Liver (tissue), 8 donors: ENCODE measurements at regions not wholly inside any gene's neighbourhood (a gene's known extent, or its start where the extent isn't known, plus 50 kb on each side); places are given as distances from the start of the nearest gene placed in this dataset.

Experiments used
- DNase-seq: peaks from one replicate; pipeline ENCODE4 v3.0.0-alpha.2; 2017; ENCODE audit warnings: low spot score
- H3K27ac ChIP-seq, 2 donors: one replicate each; pipeline ENCODE4 v1.7.0; 2013; ENCODE audit warnings: inconsistent platforms in 2 of 2, low read length in 2 of 2, control low read depth in 1 of 2, low read depth in 1 of 2, mild to moderate bottlenecking in 1 of 2
- H3K27me3 ChIP-seq, 4 donors: one replicate each; pipeline versions ENCODE4 v1.6.1 to v1.7.0; 2013; ENCODE audit warnings: low read length in 3 of 4, inconsistent platforms in 1 of 4, mild to moderate bottlenecking in 1 of 4, moderate library complexity in 1 of 4; ENCODE audit not compliant: control insufficient read depth in 4 of 4, insufficient read depth in 4 of 4
- H3K36me3 ChIP-seq, 4 donors: one replicate each; pipeline versions ENCODE4 v1.6.1 to v1.7.0; 2013; ENCODE audit warnings: low read length in 3 of 4, mild to moderate bottlenecking in 3 of 4, low read depth in 1 of 4, moderate library complexity in 1 of 4; ENCODE audit not compliant: control insufficient read depth in 4 of 4, insufficient read depth in 3 of 4
- H3K4me1 ChIP-seq, 4 donors: one replicate each; pipeline versions ENCODE4 v1.6.1 to v1.7.0; 2013; ENCODE audit warnings: low read length in 3 of 4, mild to moderate bottlenecking in 3 of 4, moderate library complexity in 1 of 4; ENCODE audit not compliant: control insufficient read depth in 4 of 4, insufficient read depth in 4 of 4
- H3K4me3 ChIP-seq, 3 donors: one replicate each; pipeline versions ENCODE4 v1.6.1 to v1.7.0; 2013; ENCODE audit warnings: low read length in 3 of 3, control low read depth in 1 of 3, low read depth in 1 of 3, mild to moderate bottlenecking in 1 of 3
- H3K9ac ChIP-seq, 2 donors: one replicate each; pipeline ENCODE4 v1.7.0; 2013; ENCODE audit warnings: low read length in 2 of 2, mild to moderate bottlenecking in 2 of 2, moderate library complexity in 2 of 2, control low read depth in 1 of 2, low read depth in 1 of 2
- H3K9me3 ChIP-seq, 4 donors: one replicate each; pipeline versions ENCODE4 v1.6.1 to v1.7.0; 2013; ENCODE audit warnings: low read length in 3 of 4; ENCODE audit not compliant: control insufficient read depth in 4 of 4
- FOXA1 ChIP-seq: IDR thresholded peaks from 2 replicates; pipeline ENCODE4 v1.6.1; 2016; ENCODE audit warnings: antibody characterized with exemption
- FOXA2 ChIP-seq: IDR thresholded peaks from 2 replicates; pipeline ENCODE4 v1.6.1; 2016; ENCODE audit warnings: antibody characterized with exemption
- GABPA ChIP-seq, 2 donors: IDR thresholded peaks in 1 of 2; conservative IDR thresholded peaks in 1 of 2; 2 replicates each; pipeline ENCODE4 v1.6.1; 2016; ENCODE audit warnings: antibody characterized with exemption in 2 of 2, mild to moderate bottlenecking in 1 of 2, moderate library complexity in 1 of 2
- HNF4A ChIP-seq, 2 donors: conservative IDR thresholded peaks; 2 replicates each; pipeline ENCODE4 v1.6.1; 2016; ENCODE audit warnings: antibody characterized with exemption in 2 of 2, mild to moderate bottlenecking in 2 of 2
- HNF4G ChIP-seq: IDR thresholded peaks from 2 replicates; pipeline ENCODE4 v1.6.1; 2016; ENCODE audit warnings: antibody characterized with exemption
- NR2F2 ChIP-seq: IDR thresholded peaks from 2 replicates; pipeline ENCODE4 v1.6.1; 2016; ENCODE audit warnings: antibody characterized with exemption
- RAD21 ChIP-seq, 2 donors: IDR thresholded peaks; 2 replicates each; pipeline ENCODE4 v1.6.1; 2016; ENCODE audit warnings: antibody characterized with exemption in 2 of 2, mild to moderate bottlenecking in 2 of 2
- RXRA ChIP-seq, 2 donors: IDR thresholded peaks; 2 replicates each; pipeline ENCODE4 v1.6.1; 2017 to 2018; ENCODE audit warnings: antibody characterized with exemption in 2 of 2, mild to moderate bottlenecking in 1 of 2
- SP1 ChIP-seq: IDR thresholded peaks from 2 replicates; pipeline ENCODE4 v1.6.1; 2018; ENCODE audit warnings: antibody characterized with exemption, mild to moderate bottlenecking
- TAF1 ChIP-seq: conservative IDR thresholded peaks from 2 replicates; pipeline ENCODE4 v1.6.1; 2016; ENCODE audit warnings: antibody characterized with exemption, mild to moderate bottlenecking
- YY1 ChIP-seq: IDR thresholded peaks from 2 replicates; pipeline ENCODE4 v1.6.1; 2016; ENCODE audit warnings: antibody characterized with exemption, mild to moderate bottlenecking
- WGBS: extraction: QIAGEN DNeasy Blood & Tissue Kit; methylation state at CpG from one replicate; pipeline ENCODE4 v1.1.7; 2013; 5-methylcytosine and 5-hydroxymethylcytosine counted together
- TF ChIP-seq, protein P1 (sequence below): fragments of 150-350 bp; IDR thresholded peaks from 2 replicates; pipeline ENCODE4 v1.5.1; 2017; ENCODE audit warnings: improper control_type of control experiment, low read depth, low read length; ENCODE audit not compliant: missing input control
- TF ChIP-seq, protein P2 (sequence below): IDR thresholded peaks from 2 replicates; pipeline ENCODE4 v1.6.1; 2016; ENCODE audit warnings: antibody characterized with exemption
- TF ChIP-seq, protein P3 (sequence below): IDR thresholded peaks from 2 replicates; pipeline ENCODE4 v1.6.1; 2016; ENCODE audit warnings: antibody characterized with exemption, mild to moderate bottlenecking
- TF ChIP-seq, protein P4 (sequence below): IDR thresholded peaks from 2 replicates; pipeline ENCODE4 v1.6.1; 2016; ENCODE audit warnings: antibody characterized with exemption
- TF ChIP-seq, protein P5 (sequence below): IDR thresholded peaks from 2 replicates; pipeline ENCODE4 v1.6.1; 2016; ENCODE audit warnings: antibody characterized with exemption
- donor health status: healthy.
- donor health status: healthy.
- donor health status: healthy.
- donor health status: healthy.
- donor health status: healthy.

DNA sequence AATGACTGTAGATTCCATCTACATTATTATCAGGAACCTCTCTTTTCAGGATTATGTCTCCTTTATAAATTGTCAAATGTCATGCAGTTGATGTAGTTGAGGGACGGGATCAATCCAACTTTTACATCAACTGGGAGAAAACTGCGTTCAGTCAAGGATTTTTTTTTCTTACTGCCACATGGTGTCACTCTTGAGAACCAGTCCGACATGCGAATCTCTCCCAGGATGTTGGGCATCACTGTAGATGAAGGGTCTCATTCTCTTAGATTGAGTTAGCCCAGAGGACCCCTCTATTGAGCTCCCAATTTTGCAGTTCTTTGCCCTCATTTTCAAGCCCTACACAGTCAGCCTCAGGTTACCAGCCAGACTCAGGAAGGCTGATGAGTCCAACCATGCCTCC lies 120.3 kb upstream of the PTPRZ1 start:
- Histone ChIP-seq H3K27ac (no peak overlapping the region), H3K9me3 (no peaks in the 10 kb centered on the region), H3K4me1 (no peaks in the 10 kb centered on the region), H3K27me3 (peaks cover 0 to 3% (median 0%) of the 10 kb centered on the region in 4 donors), H3K36me3 (no peaks in the 10 kb centered on the region), H3K9ac (no peak overlapping the region), H3K4me3 (no peak overlapping the region)
- 10% methylated on average over 4 of the region's 4 CpGs for WGBS
- no peak for DNase-seq
- TF ChIP-seq NR2F2 (no peak), RAD21 (IDR thresholded peaks at IDR 0.05) (peak; percentile 54 to 65)
- TF ChIP-seq, protein P1, sequence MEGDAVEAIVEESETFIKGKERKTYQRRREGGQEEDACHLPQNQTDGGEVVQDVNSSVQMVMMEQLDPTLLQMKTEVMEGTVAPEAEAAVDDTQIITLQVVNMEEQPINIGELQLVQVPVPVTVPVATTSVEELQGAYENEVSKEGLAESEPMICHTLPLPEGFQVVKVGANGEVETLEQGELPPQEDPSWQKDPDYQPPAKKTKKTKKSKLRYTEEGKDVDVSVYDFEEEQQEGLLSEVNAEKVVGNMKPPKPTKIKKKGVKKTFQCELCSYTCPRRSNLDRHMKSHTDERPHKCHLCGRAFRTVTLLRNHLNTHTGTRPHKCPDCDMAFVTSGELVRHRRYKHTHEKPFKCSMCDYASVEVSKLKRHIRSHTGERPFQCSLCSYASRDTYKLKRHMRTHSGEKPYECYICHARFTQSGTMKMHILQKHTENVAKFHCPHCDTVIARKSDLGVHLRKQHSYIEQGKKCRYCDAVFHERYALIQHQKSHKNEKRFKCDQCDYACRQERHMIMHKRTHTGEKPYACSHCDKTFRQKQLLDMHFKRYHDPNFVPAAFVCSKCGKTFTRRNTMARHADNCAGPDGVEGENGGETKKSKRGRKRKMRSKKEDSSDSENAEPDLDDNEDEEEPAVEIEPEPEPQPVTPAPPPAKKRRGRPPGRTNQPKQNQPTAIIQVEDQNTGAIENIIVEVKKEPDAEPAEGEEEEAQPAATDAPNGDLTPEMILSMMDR, result peak; percentile 18
- TF ChIP-seq, protein P2, sequence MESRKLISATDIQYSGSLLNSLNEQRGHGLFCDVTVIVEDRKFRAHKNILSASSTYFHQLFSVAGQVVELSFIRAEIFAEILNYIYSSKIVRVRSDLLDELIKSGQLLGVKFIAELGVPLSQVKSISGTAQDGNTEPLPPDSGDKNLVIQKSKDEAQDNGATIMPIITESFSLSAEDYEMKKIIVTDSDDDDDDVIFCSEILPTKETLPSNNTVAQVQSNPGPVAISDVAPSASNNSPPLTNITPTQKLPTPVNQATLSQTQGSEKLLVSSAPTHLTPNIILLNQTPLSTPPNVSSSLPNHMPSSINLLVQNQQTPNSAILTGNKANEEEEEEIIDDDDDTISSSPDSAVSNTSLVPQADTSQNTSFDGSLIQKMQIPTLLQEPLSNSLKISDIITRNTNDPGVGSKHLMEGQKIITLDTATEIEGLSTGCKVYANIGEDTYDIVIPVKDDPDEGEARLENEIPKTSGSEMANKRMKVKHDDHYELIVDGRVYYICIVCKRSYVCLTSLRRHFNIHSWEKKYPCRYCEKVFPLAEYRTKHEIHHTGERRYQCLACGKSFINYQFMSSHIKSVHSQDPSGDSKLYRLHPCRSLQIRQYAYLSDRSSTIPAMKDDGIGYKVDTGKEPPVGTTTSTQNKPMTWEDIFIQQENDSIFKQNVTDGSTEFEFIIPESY, result no peak

DNA sequence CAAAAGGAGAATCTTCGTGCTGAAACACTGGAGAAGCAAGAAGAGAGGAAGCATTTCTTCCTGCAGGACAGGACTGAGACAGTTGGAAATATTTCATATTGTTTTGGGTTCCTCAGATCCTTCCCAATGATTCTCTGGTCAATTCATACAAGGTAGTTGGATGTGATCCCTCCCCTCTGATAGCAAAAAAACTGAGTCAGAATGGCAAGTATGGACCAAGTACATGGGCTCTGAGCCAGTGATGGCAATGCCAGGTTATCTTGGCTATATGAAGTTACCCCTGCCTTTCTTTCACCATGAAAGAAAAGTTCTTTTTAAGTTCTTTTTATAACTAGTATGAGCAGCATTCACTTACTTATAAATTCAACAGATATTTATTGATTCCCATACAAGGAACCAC lies 124.4 kb upstream of the PTPRZ1 start:
- no peak for DNase-seq
- Histone ChIP-seq H3K9ac (no peak overlapping the region), H3K4me3 (no peak overlapping the region), H3K4me1 (no peaks in the 10 kb centered on the region), H3K9me3 (no peaks in the 10 kb centered on the region), H3K27me3 (peaks cover 0 to 3% (median 0%) of the 10 kb centered on the region in 4 donors), H3K27ac (no peak overlapping the region), H3K36me3 (no peaks in the 10 kb centered on the region)
- 38% methylated on average over 1 of the region's 1 CpG for WGBS
- TF ChIP-seq HNF4G (no peak), GABPA (IDR thresholded peaks at IDR 0.05 in 1 of 2, conservative IDR thresholded peaks at IDR 0.05 in 1 of 2) (no peak), RAD21 (IDR thresholded peaks at IDR 0.05) (no peak), NR2F2 (no peak), RXRA (IDR thresholded peaks at IDR 0.05) (no peak), SP1 (no peak), FOXA1 (no peak), FOXA2 (no peak), YY1 (no peak), TAF1 (no peak), HNF4A (conservative IDR thresholded peaks at IDR 0.05) (no peak)
- TF ChIP-seq, protein P3, sequence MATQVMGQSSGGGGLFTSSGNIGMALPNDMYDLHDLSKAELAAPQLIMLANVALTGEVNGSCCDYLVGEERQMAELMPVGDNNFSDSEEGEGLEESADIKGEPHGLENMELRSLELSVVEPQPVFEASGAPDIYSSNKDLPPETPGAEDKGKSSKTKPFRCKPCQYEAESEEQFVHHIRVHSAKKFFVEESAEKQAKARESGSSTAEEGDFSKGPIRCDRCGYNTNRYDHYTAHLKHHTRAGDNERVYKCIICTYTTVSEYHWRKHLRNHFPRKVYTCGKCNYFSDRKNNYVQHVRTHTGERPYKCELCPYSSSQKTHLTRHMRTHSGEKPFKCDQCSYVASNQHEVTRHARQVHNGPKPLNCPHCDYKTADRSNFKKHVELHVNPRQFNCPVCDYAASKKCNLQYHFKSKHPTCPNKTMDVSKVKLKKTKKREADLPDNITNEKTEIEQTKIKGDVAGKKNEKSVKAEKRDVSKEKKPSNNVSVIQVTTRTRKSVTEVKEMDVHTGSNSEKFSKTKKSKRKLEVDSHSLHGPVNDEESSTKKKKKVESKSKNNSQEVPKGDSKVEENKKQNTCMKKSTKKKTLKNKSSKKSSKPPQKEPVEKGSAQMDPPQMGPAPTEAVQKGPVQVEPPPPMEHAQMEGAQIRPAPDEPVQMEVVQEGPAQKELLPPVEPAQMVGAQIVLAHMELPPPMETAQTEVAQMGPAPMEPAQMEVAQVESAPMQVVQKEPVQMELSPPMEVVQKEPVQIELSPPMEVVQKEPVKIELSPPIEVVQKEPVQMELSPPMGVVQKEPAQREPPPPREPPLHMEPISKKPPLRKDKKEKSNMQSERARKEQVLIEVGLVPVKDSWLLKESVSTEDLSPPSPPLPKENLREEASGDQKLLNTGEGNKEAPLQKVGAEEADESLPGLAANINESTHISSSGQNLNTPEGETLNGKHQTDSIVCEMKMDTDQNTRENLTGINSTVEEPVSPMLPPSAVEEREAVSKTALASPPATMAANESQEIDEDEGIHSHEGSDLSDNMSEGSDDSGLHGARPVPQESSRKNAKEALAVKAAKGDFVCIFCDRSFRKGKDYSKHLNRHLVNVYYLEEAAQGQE, result no peak
- TF ChIP-seq, protein P4, sequence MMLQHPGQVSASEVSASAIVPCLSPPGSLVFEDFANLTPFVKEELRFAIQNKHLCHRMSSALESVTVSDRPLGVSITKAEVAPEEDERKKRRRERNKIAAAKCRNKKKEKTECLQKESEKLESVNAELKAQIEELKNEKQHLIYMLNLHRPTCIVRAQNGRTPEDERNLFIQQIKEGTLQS, result no peak
- TF ChIP-seq, protein P5, sequence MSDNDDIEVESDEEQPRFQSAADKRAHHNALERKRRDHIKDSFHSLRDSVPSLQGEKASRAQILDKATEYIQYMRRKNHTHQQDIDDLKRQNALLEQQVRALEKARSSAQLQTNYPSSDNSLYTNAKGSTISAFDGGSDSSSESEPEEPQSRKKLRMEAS, result no peak
- TF ChIP-seq, protein P2, result no peak
- TF ChIP-seq, protein P1, result no peak
